ENCODE measurements at regions not wholly inside any gene's neighbourhood (a gene's known extent, or its start where the extent isn't known, plus 50 kb on each side); places are given as distances from the start of the nearest gene placed in this dataset.

GRCh38 chr13:106390367-106390766, 145.1 kb downstream of the EFNB2 start:
- Histone ChIP-seq H3K4me1 (ENCODE audit: control insufficient read depth in 5 of 5, insufficient read depth in 5 of 5, low read length in 5 of 5) (peaks cover 0 to 6% (median 0%) of the 10 kb centered on the region in 5 donors), H3K27me3 (ENCODE audit: control insufficient read depth in 5 of 5, insufficient read depth in 4 of 5, low read length in 5 of 5) (no peaks in the 10 kb centered on the region)

GRCh38 chr13:106385654-106386053, 149.8 kb downstream of the EFNB2 start:
- H3K9ac ChIP-seq (ENCODE audit: low read length in 5 of 5): no peak overlapping the region
- H3K4me3 ChIP-seq (ENCODE audit: low read depth in 1 of 5, low read length in 5 of 5): no peak overlapping the region
- peaks cover 0 to 4% (median 0%) of the 10 kb centered on the region in 5 donors for H3K9me3 ChIP-seq (ENCODE audit: control insufficient read depth in 5 of 5, low read length in 5 of 5)
- peaks cover 0 to 6% (median 0%) of the 10 kb centered on the region in 5 donors for H3K4me1 ChIP-seq (ENCODE audit: control insufficient read depth in 5 of 5, insufficient read depth in 5 of 5, low read length in 5 of 5)
- no peaks in the 10 kb centered on the region for H3K36me3 ChIP-seq (ENCODE audit: control insufficient read depth in 5 of 5, insufficient read depth in 5 of 5, low read length in 5 of 5)
- no peaks in the 10 kb centered on the region for H3K27me3 ChIP-seq (ENCODE audit: control insufficient read depth in 5 of 5, insufficient read depth in 4 of 5, low read length in 5 of 5)
- H3K27ac ChIP-seq (ENCODE audit: low read depth, low read length): no peak overlapping the region

More at GRCh38 chr13:106390367-106390766, 145.1 kb downstream of the EFNB2 start:
- peaks cover 0 to 4% (median 0%) of the 10 kb centered on the region in 5 donors for H3K9me3 ChIP-seq (ENCODE audit: control insufficient read depth in 5 of 5, low read length in 5 of 5)
- H3K36me3 ChIP-seq (ENCODE audit: control insufficient read depth in 5 of 5, insufficient read depth in 5 of 5, low read length in 5 of 5): no peaks in the 10 kb centered on the region
- H3K9ac ChIP-seq (ENCODE audit: low read length in 5 of 5): no peak overlapping the region
- H3K27ac ChIP-seq (ENCODE audit: low read depth, low read length): no peak overlapping the region
- H3K4me3 ChIP-seq (ENCODE audit: low read depth in 1 of 5, low read length in 5 of 5): no peak overlapping the region

GRCh38 chr13:106384516-106384915, 150.9 kb downstream of the EFNB2 start:
- Histone ChIP-seq H3K4me1 (ENCODE audit: control insufficient read depth in 5 of 5, insufficient read depth in 5 of 5, low read length in 5 of 5) (no peaks in the 10 kb centered on the region), H3K9me3 (ENCODE audit: control insufficient read depth in 5 of 5, low read length in 5 of 5) (peaks cover 0 to 4% (median 0%) of the 10 kb centered on the region in 5 donors), H3K36me3 (ENCODE audit: control insufficient read depth in 5 of 5, insufficient read depth in 5 of 5, low read length in 5 of 5) (no peaks in the 10 kb centered on the region), H3K9ac (ENCODE audit: low read length in 5 of 5) (no peak overlapping the region), H3K27ac (ENCODE audit: low read depth, low read length) (no peak overlapping the region), H3K27me3 (ENCODE audit: control insufficient read depth in 5 of 5, insufficient read depth in 4 of 5, low read length in 5 of 5) (no peaks in the 10 kb centered on the region), H3K4me3 (ENCODE audit: low read depth in 1 of 5, low read length in 5 of 5) (no peak overlapping the region)

- Histone ChIP-seq H3K4me1 (ENCODE audit: control insufficient read depth in 5 of 5, insufficient read depth in 5 of 5, low read length in 5 of 5) (no peaks in the 10 kb centered on the region), H3K27ac (ENCODE audit: low read depth, low read length) (no peak overlapping the region), H3K27me3 (ENCODE audit: control insufficient read depth in 5 of 5, insufficient read depth in 4 of 5, low read length in 5 of 5) (no peaks in the 10 kb centered on the region), H3K9ac (ENCODE audit: low read length in 5 of 5) (no peak overlapping the region), H3K4me3 (ENCODE audit: low read depth in 1 of 5, low read length in 5 of 5) (no peak overlapping the region), H3K36me3 (ENCODE audit: control insufficient read depth in 5 of 5, insufficient read depth in 5 of 5, low read length in 5 of 5) (no peaks in the 10 kb centered on the region), H3K9me3 (ENCODE audit: control insufficient read depth in 5 of 5, low read length in 5 of 5) (peaks cover 0 to 3% (median 0%) of the 10 kb centered on the region in 5 donors)
Measured at GRCh38 chr13:106383791-106384190, 151.7 kb downstream of the EFNB2 start.

- Histone ChIP-seq H3K27me3 (ENCODE audit: control insufficient read depth in 5 of 5, insufficient read depth in 4 of 5, low read length in 5 of 5) (no peaks in the 10 kb centered on the region), H3K4me1 (ENCODE audit: control insufficient read depth in 5 of 5, insufficient read depth in 5 of 5, low read length in 5 of 5) (no peaks in the 10 kb centered on the region), H3K9me3 (ENCODE audit: control insufficient read depth in 5 of 5, low read length in 5 of 5) (no peaks in the 10 kb centered on the region), H3K4me3 (ENCODE audit: low read depth in 1 of 5, low read length in 5 of 5) (no peak overlapping the region), H3K27ac (ENCODE audit: low read depth, low read length) (no peak overlapping the region), H3K9ac (ENCODE audit: low read length in 5 of 5) (no peak overlapping the region), H3K36me3 (ENCODE audit: control insufficient read depth in 5 of 5, insufficient read depth in 5 of 5, low read length in 5 of 5) (no peaks in the 10 kb centered on the region)
Measured at GRCh38 chr13:106382534-106382933, 152.9 kb downstream of the EFNB2 start.

GRCh38 chr13:106381091-106381490, 154.4 kb downstream of the EFNB2 start:
- Histone ChIP-seq H3K9ac (ENCODE audit: low read length in 5 of 5) (no peak overlapping the region), H3K27me3 (ENCODE audit: control insufficient read depth in 5 of 5, insufficient read depth in 4 of 5, low read length in 5 of 5) (no peaks in the 10 kb centered on the region), H3K27ac (ENCODE audit: low read depth, low read length) (no peak overlapping the region), H3K36me3 (ENCODE audit: control insufficient read depth in 5 of 5, insufficient read depth in 5 of 5, low read length in 5 of 5) (no peaks in the 10 kb centered on the region), H3K4me1 (ENCODE audit: control insufficient read depth in 5 of 5, insufficient read depth in 5 of 5, low read length in 5 of 5) (no peaks in the 10 kb centered on the region), H3K4me3 (ENCODE audit: low read depth in 1 of 5, low read length in 5 of 5) (no peak overlapping the region), H3K9me3 (ENCODE audit: control insufficient read depth in 5 of 5, low read length in 5 of 5) (no peaks in the 10 kb centered on the region)

GRCh38 chr13:106377931-106378662, 157.4 kb downstream of the EFNB2 start:
- H3K27ac ChIP-seq (ENCODE audit: low read depth, low read length): no peak overlapping the region
- H3K36me3 ChIP-seq (ENCODE audit: control insufficient read depth in 5 of 5, insufficient read depth in 5 of 5, low read length in 5 of 5): no peaks in the 10 kb centered on the region
- no peaks in the 10 kb centered on the region for H3K9me3 ChIP-seq (ENCODE audit: control insufficient read depth in 5 of 5, low read length in 5 of 5)
- H3K4me1 ChIP-seq (ENCODE audit: control insufficient read depth in 5 of 5, insufficient read depth in 5 of 5, low read length in 5 of 5): peaks cover 0 to 9% (median 0%) of the 10 kb centered on the region in 5 donors
- no peak overlapping the region for H3K9ac ChIP-seq (ENCODE audit: low read length in 5 of 5)
- H3K4me3 ChIP-seq (ENCODE audit: low read depth in 1 of 5, low read length in 5 of 5): no peak overlapping the region
- no peaks in the 10 kb centered on the region for H3K27me3 ChIP-seq (ENCODE audit: control insufficient read depth in 5 of 5, insufficient read depth in 4 of 5, low read length in 5 of 5)

GRCh38 chr13:106377341-106377740, 158.1 kb downstream of the EFNB2 start:
- no peaks in the 10 kb centered on the region for H3K9me3 ChIP-seq (ENCODE audit: control insufficient read depth in 5 of 5, low read length in 5 of 5)
- H3K36me3 ChIP-seq (ENCODE audit: control insufficient read depth in 5 of 5, insufficient read depth in 5 of 5, low read length in 5 of 5): no peaks in the 10 kb centered on the region
- H3K27me3 ChIP-seq (ENCODE audit: control insufficient read depth in 5 of 5, insufficient read depth in 4 of 5, low read length in 5 of 5): no peaks in the 10 kb centered on the region
- H3K4me1 ChIP-seq (ENCODE audit: control insufficient read depth in 5 of 5, insufficient read depth in 5 of 5, low read length in 5 of 5): peaks cover 0 to 9% (median 0%) of the 10 kb centered on the region in 5 donors
- H3K4me3 ChIP-seq (ENCODE audit: low read depth in 1 of 5, low read length in 5 of 5): no peak overlapping the region
- no peak overlapping the region for H3K27ac ChIP-seq (ENCODE audit: low read depth, low read length)
- no peak overlapping the region for H3K9ac ChIP-seq (ENCODE audit: low read length in 5 of 5)

- H3K9me3 ChIP-seq (ENCODE audit: control insufficient read depth in 5 of 5, low read length in 5 of 5): no peaks in the 10 kb centered on the region
- no peak overlapping the region for H3K27ac ChIP-seq (ENCODE audit: low read depth, low read length)
- no peak overlapping the region for H3K4me3 ChIP-seq (ENCODE audit: low read depth in 1 of 5, low read length in 5 of 5)
- H3K9ac ChIP-seq (ENCODE audit: low read length in 5 of 5): no peak overlapping the region
- no peaks in the 10 kb centered on the region for H3K27me3 ChIP-seq (ENCODE audit: control insufficient read depth in 5 of 5, insufficient read depth in 4 of 5, low read length in 5 of 5)
- no peaks in the 10 kb centered on the region for H3K36me3 ChIP-seq (ENCODE audit: control insufficient read depth in 5 of 5, insufficient read depth in 5 of 5, low read length in 5 of 5)
- H3K4me1 ChIP-seq (ENCODE audit: control insufficient read depth in 5 of 5, insufficient read depth in 5 of 5, low read length in 5 of 5): peaks cover 0 to 9% (median 0%) of the 10 kb centered on the region in 5 donors
Measured at GRCh38 chr13:106376401-106377112, 158.9 kb downstream of the EFNB2 start.

- Histone ChIP-seq H3K4me3 (ENCODE audit: low read depth in 1 of 5, low read length in 5 of 5) (no peak overlapping the region), H3K27me3 (ENCODE audit: control insufficient read depth in 5 of 5, insufficient read depth in 4 of 5, low read length in 5 of 5) (no peaks in the 10 kb centered on the region), H3K9me3 (ENCODE audit: control insufficient read depth in 5 of 5, low read length in 5 of 5) (no peaks in the 10 kb centered on the region), H3K4me1 (ENCODE audit: control insufficient read depth in 5 of 5, insufficient read depth in 5 of 5, low read length in 5 of 5) (peaks cover 0 to 9% (median 0%) of the 10 kb centered on the region in 5 donors), H3K27ac (ENCODE audit: low read depth, low read length) (no peak overlapping the region), H3K9ac (ENCODE audit: low read length in 5 of 5) (no peak overlapping the region), H3K36me3 (ENCODE audit: control insufficient read depth in 5 of 5, insufficient read depth in 5 of 5, low read length in 5 of 5) (no peaks in the 10 kb centered on the region)
Measured at GRCh38 chr13:106375085-106375484, 160.4 kb downstream of the EFNB2 start.

Data from subcutaneous abdominal adipose tissue (tissue), 5 donors.